ENCODE measurements at regions not wholly inside any gene's neighbourhood (a gene's known extent, or its start where the extent isn't known, plus 50 kb on each side); places are given as distances from the start of the nearest gene placed in this dataset.
"Not testable (repeated sequence)": the region's sequence is repeated elsewhere in the genome, so short reads cannot be mapped to it uniquely, and the experiment has no call there.

- Mint-ChIP-seq H3K27ac (no peak overlapping the region), H3K36me3 (no peaks in the 10 kb centered on the region), H3K27me3 (peaks cover 0 to 10% of the 10 kb centered on the region in 2 donors), H3K4me3 (no peak overlapping the region), H3K9me3 (no peaks in the 10 kb centered on the region), H3K4me1 (no peaks in the 10 kb centered on the region)
- Histone ChIP-seq H3K27ac (ENCODE audit: low read length) (no peak overlapping the region), H3K4me3 (ENCODE audit: control insufficient read depth in 1 of 2, extremely low read depth in 1 of 2, low read length in 1 of 2) (no peak overlapping the region), H3K27me3 (replicated peaks in 1 of 2; ENCODE audit: control insufficient read depth in 2 of 2, extremely low read depth in 1 of 2, insufficient read depth in 2 of 2, low read length in 1 of 2) (no peaks in the 10 kb centered on the region), H3K36me3 (ENCODE audit: control insufficient read depth in 2 of 2, extremely low read depth in 1 of 2, insufficient read depth in 1 of 2, low read length in 1 of 2) (no peaks in the 10 kb centered on the region), H3K9me3 (no peaks in the 10 kb centered on the region), H3K4me1 (ENCODE audit: control insufficient read depth in 1 of 2, extremely low read depth in 1 of 2, insufficient read depth in 2 of 2, low read length in 2 of 2) (no peaks in the 10 kb centered on the region)
- ChIA-PET CTCF (no interaction called here), POLR2A (no interaction called here)
- DNase-seq (no peak), ATAC-seq (replicated peaks in 1 of 4) (no peak)
- 70% methylated on average over 2 of the region's 4 CpGs for WGBS (ENCODE audit: insufficient coverage)
Observed at GRCh38 chrX:87160435-87161010, 357.1 kb upstream of the KLHL4 start.

DNA sequence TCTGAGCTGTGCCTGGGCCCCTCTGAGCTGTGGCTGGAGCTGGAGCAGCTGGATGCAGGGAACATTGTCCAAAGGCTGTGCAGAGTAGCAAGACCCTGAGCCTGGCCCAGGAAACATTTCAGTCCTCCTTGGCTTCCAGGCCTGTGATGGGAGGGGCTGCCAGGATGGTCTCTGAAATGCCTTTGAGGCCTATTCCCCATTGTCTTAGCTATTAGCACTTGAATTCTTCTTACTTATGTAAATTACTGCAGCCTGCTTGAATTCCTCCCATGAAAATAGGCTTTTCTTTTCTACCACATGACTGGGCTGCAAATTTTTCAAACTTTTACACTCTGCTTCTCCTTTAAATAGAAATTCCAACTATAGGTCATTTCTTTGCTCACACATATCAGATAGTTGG, 349.8 kb upstream of the KLHL4 start:
- H3K4me1 Mint-ChIP-seq: no peaks in the 10 kb centered on the region
- DNase-seq: no peak
- H3K27ac ChIP-seq (ENCODE audit: low read length): no peak overlapping the region
- CTCF ChIA-PET: no interaction called here
- POLR2A ChIA-PET: no interaction called here
- H3K27ac Mint-ChIP-seq: no peak overlapping the region
- no peaks in the 10 kb centered on the region for H3K27me3 ChIP-seq (replicated peaks in 1 of 2; ENCODE audit: control insufficient read depth in 2 of 2, extremely low read depth in 1 of 2, insufficient read depth in 2 of 2, low read length in 1 of 2)
- H3K9me3 ChIP-seq: no peaks in the 10 kb centered on the region
- no peak overlapping the region for H3K4me3 Mint-ChIP-seq
- H3K36me3 ChIP-seq (ENCODE audit: control insufficient read depth in 2 of 2, extremely low read depth in 1 of 2, insufficient read depth in 1 of 2, low read length in 1 of 2): no peaks in the 10 kb centered on the region
- H3K4me3 ChIP-seq (ENCODE audit: control insufficient read depth in 1 of 2, extremely low read depth in 1 of 2, low read length in 1 of 2): no peak overlapping the region
- H3K36me3 Mint-ChIP-seq: no peaks in the 10 kb centered on the region
- peaks cover 0 to 5% of the 10 kb centered on the region in 2 donors for H3K27me3 Mint-ChIP-seq
- no peaks in the 10 kb centered on the region for H3K4me1 ChIP-seq (ENCODE audit: control insufficient read depth in 1 of 2, extremely low read depth in 1 of 2, insufficient read depth in 2 of 2, low read length in 2 of 2)
- H3K9me3 Mint-ChIP-seq: peaks cover 0 to 7% (median 3%) of the 10 kb centered on the region in 3 donors
- ATAC-seq (replicated peaks in 1 of 4): no peak

DNA sequence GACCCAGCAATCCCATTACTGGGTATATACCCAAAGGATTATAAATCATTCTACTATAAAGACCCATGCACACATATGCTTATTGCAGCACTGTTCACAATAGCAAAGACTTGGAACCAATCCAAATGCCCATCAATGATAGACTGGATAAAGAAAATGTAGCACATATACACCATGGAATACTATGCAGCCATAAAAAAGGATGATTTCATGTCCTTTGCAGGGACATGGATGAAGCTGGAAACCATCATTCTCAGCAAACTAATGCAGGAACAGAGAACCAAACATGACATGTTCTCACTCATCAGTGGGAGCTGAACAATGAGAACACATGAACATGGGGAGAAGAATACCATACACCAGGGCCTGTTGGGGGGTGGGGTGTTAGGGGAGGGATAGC, 339.6 kb upstream of the KLHL4 start:
- H3K27me3 Mint-ChIP-seq; H3K36me3 Mint-ChIP-seq; H3K27ac Mint-ChIP-seq; CTCF ChIA-PET; H3K36me3 ChIP-seq (ENCODE audit: control insufficient read depth in 2 of 2, extremely low read depth in 1 of 2, insufficient read depth in 1 of 2, low read length in 1 of 2); H3K27ac ChIP-seq (ENCODE audit: low read length); POLR2A ChIA-PET; ATAC-seq (replicated peaks in 1 of 4); DNase-seq; H3K4me3 Mint-ChIP-seq; H3K27me3 ChIP-seq (replicated peaks in 1 of 2; ENCODE audit: control insufficient read depth in 2 of 2, extremely low read depth in 1 of 2, insufficient read depth in 2 of 2, low read length in 1 of 2); H3K4me3 ChIP-seq (ENCODE audit: control insufficient read depth in 1 of 2, extremely low read depth in 1 of 2, low read length in 1 of 2); H3K4me1 Mint-ChIP-seq; H3K9me3 ChIP-seq; H3K4me1 ChIP-seq (ENCODE audit: control insufficient read depth in 1 of 2, extremely low read depth in 1 of 2, insufficient read depth in 2 of 2, low read length in 2 of 2); H3K9me3 Mint-ChIP-seq: not testable (repeated sequence)

Measured in T-cell (primary cell).